Transverse colon (tissue), 3 donors: ENCODE measurements at regions not wholly inside any gene's neighbourhood (a gene's known extent, or its start where the extent isn't known, plus 50 kb on each side); places are given as distances from the start of the nearest gene placed in this dataset.

Experiments used
- CTCF ChIP-seq, 5 experiments: fragments of 200-600 bp in 3 of 5; fragments of 450-650 bp in 2 of 5; sonication (generic) in 3 of 5; IDR thresholded peaks; 1 replicate in 2 of 5; 2 replicates in 3 of 5; pipeline ENCODE4 v1.5.1; 2016 to 2017; ENCODE audit warnings: antibody characterized with exemption in 5 of 5, inconsistent platforms in 3 of 5, mild to moderate bottlenecking in 2 of 5, moderate library complexity in 1 of 5
- POLR2A ChIP-seq: fragments of 450-650 bp; IDR thresholded peaks from one replicate; pipeline ENCODE4 v1.6.1; 2016; ENCODE audit warnings: antibody characterized with exemption, mild to moderate bottlenecking, moderate library complexity

- TF ChIP-seq POLR2A (no peak), CTCF (IDR thresholded peaks at IDR 0.05) (no peak)
These were observed 568.0 kb upstream of the MDFIC2 start for GRCh38 chr3:70880421-70880820.
